ENCODE measurements at regions not wholly inside any gene's neighbourhood (a gene's known extent, or its start where the extent isn't known, plus 50 kb on each side); places are given as distances from the start of the nearest gene placed in this dataset.

DNA sequence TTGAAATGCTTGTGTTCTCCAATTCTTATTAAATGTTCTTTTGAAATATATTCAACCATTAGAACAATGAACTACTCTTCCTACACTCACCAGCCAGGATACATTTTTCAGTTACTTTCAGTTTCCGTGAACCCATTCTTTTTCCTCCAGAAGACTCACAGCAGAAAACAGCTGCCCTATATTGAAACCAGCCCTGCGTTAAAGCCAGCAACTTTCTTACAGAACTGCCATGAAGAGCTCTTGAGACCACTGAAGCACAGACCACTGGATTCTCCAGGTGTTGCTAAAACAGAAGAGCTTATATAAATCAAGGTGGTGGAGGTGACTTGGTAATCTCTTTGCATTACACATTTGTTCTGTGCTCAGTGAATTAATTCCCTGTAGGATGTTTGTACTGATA lies 365.9 kb upstream of the C9orf72 start:
- no peaks in the 10 kb centered on the region for H3K4me1 ChIP-seq
- H3K27me3 ChIP-seq, result no peaks in the 10 kb centered on the region
- no peak overlapping the region for H3K27ac ChIP-seq
- 29 to 39% methylated on average over 2 of the region's 2 CpGs for WGBS, 2 donors
- no peaks in the 10 kb centered on the region for H3K9me3 ChIP-seq
- DNase-seq, result no peak
- H3K4me3 ChIP-seq (replicated peaks in 1 of 3), result no peak overlapping the region
- no peak for TF ChIP-seq CTCF (IDR thresholded peaks at IDR 0.05)
- no peak for TF ChIP-seq POLR2A (IDR thresholded peaks at IDR 0.05)
- no peaks in the 10 kb centered on the region for H3K36me3 ChIP-seq
- intact Hi-C loops (cut with DNase I), result no loop called here

DNA sequence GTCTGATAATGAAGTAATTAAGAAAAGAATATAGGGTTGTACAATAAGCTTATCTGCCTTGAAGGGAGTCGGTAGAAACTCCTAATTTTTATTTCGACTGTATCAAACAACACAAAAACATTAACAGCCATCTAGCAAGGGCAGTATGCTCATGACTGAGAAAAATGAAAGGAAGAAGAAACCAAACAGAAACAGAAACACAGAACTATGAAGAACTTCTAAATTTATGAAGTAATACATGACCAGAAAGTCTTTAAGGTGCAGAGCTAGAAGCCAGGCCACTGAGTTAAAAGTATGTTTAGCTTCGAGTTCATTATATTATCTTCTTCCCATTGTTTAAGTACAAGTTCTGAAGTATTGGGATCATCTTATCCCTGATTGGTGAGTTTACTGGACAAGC lies 367.3 kb upstream of the C9orf72 start:
- WGBS, 2 donors, result 93 to 94% methylated on average over 3 of the region's 3 CpGs
- Histone ChIP-seq H3K36me3 (no peaks in the 10 kb centered on the region), H3K27ac (no peak overlapping the region), H3K4me3 (replicated peaks in 1 of 3) (no peak overlapping the region), H3K9me3 (no peaks in the 10 kb centered on the region), H3K27me3 (no peaks in the 10 kb centered on the region), H3K4me1 (no peaks in the 10 kb centered on the region)
- intact Hi-C loops (cut with DNase I), result no loop called here
- TF ChIP-seq CTCF (IDR thresholded peaks at IDR 0.05) (no peak), POLR2A (IDR thresholded peaks at IDR 0.05) (no peak)
- no peak for DNase-seq

DNA sequence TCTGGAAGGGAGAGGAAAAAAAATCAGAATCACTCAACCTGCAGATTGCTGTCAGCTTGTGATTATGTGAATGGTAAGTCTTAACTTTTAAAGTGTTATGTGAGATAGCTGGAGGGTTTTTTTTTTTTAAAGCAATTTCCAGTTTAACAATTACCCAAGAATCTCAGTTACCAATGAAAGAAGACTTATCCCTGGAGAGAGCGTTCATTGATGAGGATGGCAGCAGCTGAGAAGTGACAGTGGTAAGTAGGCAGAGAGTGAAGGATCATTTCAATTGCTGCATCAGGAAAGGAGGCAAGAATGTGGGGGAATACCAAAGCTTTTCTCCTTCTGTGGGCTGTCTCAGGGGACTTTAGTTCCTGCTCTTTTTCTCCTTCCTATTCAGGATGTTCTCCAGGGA lies 370.2 kb upstream of the C9orf72 start:
- no peaks in the 10 kb centered on the region for H3K36me3 ChIP-seq
- H3K4me3 ChIP-seq (replicated peaks in 1 of 3), result no peak overlapping the region
- no peak for TF ChIP-seq CTCF (IDR thresholded peaks at IDR 0.05)
- no peak for TF ChIP-seq POLR2A (IDR thresholded peaks at IDR 0.05)
- no peaks in the 10 kb centered on the region for H3K4me1 ChIP-seq
- intact Hi-C loops (cut with DNase I), result no loop called here
- 74 to 82% methylated on average over 1 of the region's 1 CpG for WGBS, 2 donors
- no peaks in the 10 kb centered on the region for H3K9me3 ChIP-seq
- no peak for DNase-seq
- no peak overlapping the region for H3K27ac ChIP-seq
- no peaks in the 10 kb centered on the region for H3K27me3 ChIP-seq

DNA sequence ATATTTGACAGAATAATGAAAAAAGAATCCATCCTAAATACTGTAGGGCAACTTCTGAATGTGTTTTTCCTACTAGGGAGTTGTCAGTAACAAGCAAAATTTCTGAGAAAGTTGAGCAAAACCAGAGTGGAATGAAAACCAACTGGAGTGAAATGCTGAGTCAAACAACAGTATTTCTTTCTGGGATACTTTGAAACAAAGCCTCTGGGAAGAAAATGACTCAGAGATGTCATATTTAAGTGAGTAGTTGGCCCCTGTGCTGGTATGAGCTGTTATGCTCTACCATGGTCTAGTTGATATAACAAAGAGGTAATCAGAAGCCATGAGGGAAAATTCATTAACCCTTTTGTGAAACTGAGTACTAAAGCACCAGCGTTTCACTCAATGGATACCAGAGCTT lies 372.1 kb upstream of the C9orf72 start:
- 0 to 46% methylated on average over 1 of the region's 1 CpG for WGBS, 2 donors
- Histone ChIP-seq H3K27ac (no peak overlapping the region), H3K9me3 (no peaks in the 10 kb centered on the region), H3K36me3 (no peaks in the 10 kb centered on the region), H3K4me3 (replicated peaks in 1 of 3) (no peak overlapping the region), H3K27me3 (no peaks in the 10 kb centered on the region), H3K4me1 (no peaks in the 10 kb centered on the region)
- TF ChIP-seq CTCF (IDR thresholded peaks at IDR 0.05) (no peak), POLR2A (IDR thresholded peaks at IDR 0.05) (no peak)
- intact Hi-C loops (cut with DNase I), result no loop called here
- DNase-seq, result no peak

- no peaks in the 10 kb centered on the region for H3K4me1 ChIP-seq
- H3K36me3 ChIP-seq, result no peaks in the 10 kb centered on the region
- intact Hi-C loops (cut with DNase I), result no loop called here
- no peaks in the 10 kb centered on the region for H3K9me3 ChIP-seq
- H3K27me3 ChIP-seq, result no peaks in the 10 kb centered on the region
- no peak for DNase-seq
- 91 to 96% methylated on average over 8 of the region's 8 CpGs for WGBS, 2 donors
- no peak overlapping the region for H3K4me3 ChIP-seq (replicated peaks in 1 of 3)
- no peak overlapping the region for H3K27ac ChIP-seq
- TF ChIP-seq POLR2A (IDR thresholded peaks at IDR 0.05), result no peak
- TF ChIP-seq CTCF (IDR thresholded peaks at IDR 0.05), result no peak
These were observed 377.1 kb upstream of the C9orf72 start for GRCh38 chr9:27950382-27950781.

Data from thyroid gland (tissue), 4 donors.